ENCODE measurements at regions not wholly inside any gene's neighbourhood (a gene's known extent, or its start where the extent isn't known, plus 50 kb on each side); places are given as distances from the start of the nearest gene placed in this dataset.
"Not testable (repeated sequence)": the region's sequence is repeated elsewhere in the genome, so short reads cannot be mapped to it uniquely, and the experiment has no call there.

- peak; percentile 5 for DNase-seq (ENCODE audit: low read depth)
Observed at GRCh38 chrX:93868289-93868965, 194.4 kb downstream of the FAM133A start.

GRCh38 chrX:93874554-93874953 lies 200.5 kb downstream of the FAM133A start:
- DNase-seq (ENCODE audit: low read depth): no peak

GRCh38 chrX:93875621-93876282 lies 201.7 kb downstream of the FAM133A start:
- DNase-seq (ENCODE audit: low read depth): no peak

- not testable (repeated sequence) for DNase-seq (ENCODE audit: low read depth)
Observed at GRCh38 chrX:93921041-93921440, 247.0 kb downstream of the FAM133A start.

GRCh38 chrX:93932471-93933220 lies 258.6 kb downstream of the FAM133A start:
- DNase-seq (ENCODE audit: low read depth): no peak

DNA sequence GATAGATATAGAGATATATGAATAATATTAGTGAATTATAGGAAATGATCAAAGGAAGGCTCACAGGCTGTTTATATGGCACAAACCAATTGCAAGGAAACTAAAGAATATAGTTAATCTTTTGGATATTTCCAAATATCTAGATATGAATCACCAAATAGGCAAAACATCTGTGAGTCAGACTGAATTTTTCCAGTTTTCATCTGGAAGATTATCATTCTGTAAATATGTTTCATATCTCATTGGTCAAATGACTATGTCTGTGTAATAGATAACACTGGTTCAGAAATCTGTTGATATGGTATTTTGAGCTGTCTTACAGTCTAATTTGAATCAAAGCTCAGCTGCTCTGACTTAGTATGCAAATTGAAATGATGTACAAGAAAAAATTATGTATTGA lies 303.6 kb downstream of the FAM133A start:
- DNase-seq (ENCODE audit: low read depth): no peak

GRCh38 chrX:93985344-93986307 lies 311.6 kb downstream of the FAM133A start:
- DNase-seq (ENCODE audit: low read depth): no peak

Data from CMK (cell line).